ENCODE measurements at regions not wholly inside any gene's neighbourhood (a gene's known extent, or its start where the extent isn't known, plus 50 kb on each side); places are given as distances from the start of the nearest gene placed in this dataset.
A peak's percentile ranks its signal among the peaks of the same experiment; 100 is the strongest.

- H3K4me1 ChIP-seq (ENCODE audit: control insufficient read depth, insufficient read depth, low read length) = peaks cover 23% of the 10 kb centered on the region
- H3K9me3 ChIP-seq (ENCODE audit: control insufficient read depth, insufficient read depth, low read length) = no peaks in the 10 kb centered on the region
- H3K27me3 ChIP-seq (ENCODE audit: control insufficient read depth, insufficient read depth, low read length) = no peaks in the 10 kb centered on the region
- no peaks in the 10 kb centered on the region for H3K36me3 ChIP-seq (ENCODE audit: control insufficient read depth, insufficient read depth, low read length)
- 0 out of 2 replicates have a peak overlapping the region, but pooled peaks have one; percentile 0 for H3K4me3 ChIP-seq (ENCODE audit: low read depth, low read length)
- peak overlapping the region; percentile 50 for H3K27ac ChIP-seq (ENCODE audit: low read depth, low read length)
- no peak overlapping the region for H3K9ac ChIP-seq (ENCODE audit: low read depth, low read length)
Observed at GRCh38 chr2:145194673-145195072, 674.8 kb upstream of the ZEB2 start.

GRCh38 chr2:145190031-145190703 lies 670.2 kb upstream of the ZEB2 start:
- Histone ChIP-seq H3K9ac (ENCODE audit: low read depth, low read length) (no peak overlapping the region), H3K36me3 (ENCODE audit: control insufficient read depth, insufficient read depth, low read length) (no peaks in the 10 kb centered on the region), H3K4me1 (ENCODE audit: control insufficient read depth, insufficient read depth, low read length) (peaks cover 23% of the 10 kb centered on the region), H3K9me3 (ENCODE audit: control insufficient read depth, insufficient read depth, low read length) (no peaks in the 10 kb centered on the region), H3K27ac (ENCODE audit: low read depth, low read length) (no peak overlapping the region), H3K4me3 (ENCODE audit: low read depth, low read length) (no peak overlapping the region), H3K27me3 (ENCODE audit: control insufficient read depth, insufficient read depth, low read length) (no peaks in the 10 kb centered on the region)

- peaks cover 11% of the 10 kb centered on the region for H3K4me1 ChIP-seq (ENCODE audit: control insufficient read depth, insufficient read depth, low read length)
Observed at GRCh38 chr2:145186303-145186702, 666.4 kb upstream of the ZEB2 start.

GRCh38 chr2:145185696-145186095 lies 665.8 kb upstream of the ZEB2 start:
- Histone ChIP-seq H3K27me3 (ENCODE audit: control insufficient read depth, insufficient read depth, low read length) (no peaks in the 10 kb centered on the region), H3K9ac (ENCODE audit: low read depth, low read length) (no peak overlapping the region), H3K36me3 (ENCODE audit: control insufficient read depth, insufficient read depth, low read length) (no peaks in the 10 kb centered on the region), H3K27ac (ENCODE audit: low read depth, low read length) (no peak overlapping the region), H3K9me3 (ENCODE audit: control insufficient read depth, insufficient read depth, low read length) (no peaks in the 10 kb centered on the region), H3K4me1 (ENCODE audit: control insufficient read depth, insufficient read depth, low read length) (peaks cover 11% of the 10 kb centered on the region), H3K4me3 (ENCODE audit: low read depth, low read length) (no peak overlapping the region)

More at GRCh38 chr2:145186303-145186702, 666.4 kb upstream of the ZEB2 start:
- Histone ChIP-seq H3K36me3 (ENCODE audit: control insufficient read depth, insufficient read depth, low read length) (no peaks in the 10 kb centered on the region), H3K9me3 (ENCODE audit: control insufficient read depth, insufficient read depth, low read length) (no peaks in the 10 kb centered on the region), H3K4me3 (ENCODE audit: low read depth, low read length) (no peak overlapping the region), H3K27ac (ENCODE audit: low read depth, low read length) (no peak overlapping the region), H3K27me3 (ENCODE audit: control insufficient read depth, insufficient read depth, low read length) (no peaks in the 10 kb centered on the region), H3K9ac (ENCODE audit: low read depth, low read length) (no peak overlapping the region)

GRCh38 chr2:145184741-145185651 lies 665.1 kb upstream of the ZEB2 start:
- Histone ChIP-seq H3K4me1 (ENCODE audit: control insufficient read depth, insufficient read depth, low read length) (peaks cover 5% of the 10 kb centered on the region), H3K4me3 (ENCODE audit: low read depth, low read length) (no peak overlapping the region)

DNA sequence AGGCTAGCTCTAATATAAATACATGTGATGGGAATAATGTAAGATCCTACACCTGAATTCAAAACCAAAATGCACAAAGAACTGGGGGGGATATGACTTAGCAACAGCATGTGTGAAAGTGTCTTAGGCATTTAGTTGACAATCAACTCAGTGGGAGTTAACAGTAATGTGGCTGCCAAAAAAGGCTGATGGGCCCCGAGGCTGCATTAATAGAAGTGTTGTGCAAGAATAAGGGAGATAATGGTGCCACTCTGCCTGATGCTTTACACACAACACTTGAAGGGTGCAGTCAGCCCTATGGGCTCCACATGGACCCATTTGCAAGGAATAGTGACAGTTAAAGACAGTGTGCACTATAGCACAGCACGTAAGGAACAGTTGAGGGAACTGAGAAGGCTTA lies 649.4 kb upstream of the ZEB2 start:
- no peak overlapping the region for H3K9ac ChIP-seq (ENCODE audit: low read depth, low read length)
- no peaks in the 10 kb centered on the region for H3K9me3 ChIP-seq (ENCODE audit: control insufficient read depth, insufficient read depth, low read length)
- H3K27me3 ChIP-seq (ENCODE audit: control insufficient read depth, insufficient read depth, low read length) = no peaks in the 10 kb centered on the region
- H3K4me3 ChIP-seq (ENCODE audit: low read depth, low read length) = no peak overlapping the region
- H3K4me1 ChIP-seq (ENCODE audit: control insufficient read depth, insufficient read depth, low read length) = peaks cover 6% of the 10 kb centered on the region; the same call in 1 of the 2 replicates
- no peaks in the 10 kb centered on the region for H3K36me3 ChIP-seq (ENCODE audit: control insufficient read depth, insufficient read depth, low read length)
- no peak overlapping the region for H3K27ac ChIP-seq (ENCODE audit: low read depth, low read length)

More at GRCh38 chr2:145184741-145185651, 665.1 kb upstream of the ZEB2 start:
- H3K9me3 ChIP-seq (ENCODE audit: control insufficient read depth, insufficient read depth, low read length) = no peaks in the 10 kb centered on the region
- H3K9ac ChIP-seq (ENCODE audit: low read depth, low read length) = no peak overlapping the region
- H3K36me3 ChIP-seq (ENCODE audit: control insufficient read depth, insufficient read depth, low read length) = no peaks in the 10 kb centered on the region
- no peaks in the 10 kb centered on the region for H3K27me3 ChIP-seq (ENCODE audit: control insufficient read depth, insufficient read depth, low read length)
- H3K27ac ChIP-seq (ENCODE audit: low read depth, low read length) = no peak overlapping the region

- H3K27me3 ChIP-seq (ENCODE audit: control insufficient read depth, insufficient read depth, low read length) = no peaks in the 10 kb centered on the region
- H3K27ac ChIP-seq (ENCODE audit: low read depth, low read length) = no peak overlapping the region
- H3K36me3 ChIP-seq (ENCODE audit: control insufficient read depth, insufficient read depth, low read length) = no peaks in the 10 kb centered on the region
- H3K9ac ChIP-seq (ENCODE audit: low read depth, low read length) = no peak overlapping the region
- no peak overlapping the region for H3K4me3 ChIP-seq (ENCODE audit: low read depth, low read length)
- no peaks in the 10 kb centered on the region for H3K9me3 ChIP-seq (ENCODE audit: control insufficient read depth, insufficient read depth, low read length)
- no peaks in the 10 kb centered on the region for H3K4me1 ChIP-seq (ENCODE audit: control insufficient read depth, insufficient read depth, low read length)
Observed at GRCh38 chr2:145168091-145168490, 648.2 kb upstream of the ZEB2 start.

DNA sequence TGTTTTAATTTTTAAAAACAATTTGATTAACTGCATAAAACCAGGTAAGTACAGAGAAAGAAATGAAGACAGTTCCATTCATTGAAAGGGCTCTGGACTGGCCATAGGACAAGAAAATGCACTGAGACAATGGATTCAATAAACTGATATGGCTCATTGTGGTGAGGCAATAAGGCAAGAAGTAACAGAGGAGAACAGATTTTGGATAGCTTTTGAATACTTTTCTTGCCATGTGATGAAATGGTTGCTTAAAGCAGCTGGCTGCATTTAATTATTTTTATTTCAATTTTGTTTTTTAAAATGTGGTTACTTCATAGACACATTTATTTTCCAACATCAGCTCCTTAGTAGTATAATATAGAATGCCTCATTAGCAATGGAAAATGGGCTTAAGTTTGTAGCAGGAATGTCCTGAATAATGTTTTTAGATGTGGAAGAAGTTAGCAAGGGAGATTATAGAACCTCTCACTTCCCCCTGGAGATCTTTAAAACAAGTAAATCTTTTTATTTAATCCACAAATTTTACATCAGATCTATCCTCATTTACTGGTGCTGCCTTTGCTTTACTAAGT lies 646.9 kb upstream of the ZEB2 start:
- Histone ChIP-seq H3K4me3 (ENCODE audit: low read depth, low read length) (no peak overlapping the region), H3K36me3 (ENCODE audit: control insufficient read depth, insufficient read depth, low read length) (no peaks in the 10 kb centered on the region), H3K27ac (ENCODE audit: low read depth, low read length) (no peak overlapping the region), H3K27me3 (ENCODE audit: control insufficient read depth, insufficient read depth, low read length) (no peaks in the 10 kb centered on the region), H3K4me1 (ENCODE audit: control insufficient read depth, insufficient read depth, low read length) (no peaks in the 10 kb centered on the region), H3K9ac (ENCODE audit: low read depth, low read length) (no peak overlapping the region), H3K9me3 (ENCODE audit: control insufficient read depth, insufficient read depth, low read length) (no peaks in the 10 kb centered on the region)

DNA sequence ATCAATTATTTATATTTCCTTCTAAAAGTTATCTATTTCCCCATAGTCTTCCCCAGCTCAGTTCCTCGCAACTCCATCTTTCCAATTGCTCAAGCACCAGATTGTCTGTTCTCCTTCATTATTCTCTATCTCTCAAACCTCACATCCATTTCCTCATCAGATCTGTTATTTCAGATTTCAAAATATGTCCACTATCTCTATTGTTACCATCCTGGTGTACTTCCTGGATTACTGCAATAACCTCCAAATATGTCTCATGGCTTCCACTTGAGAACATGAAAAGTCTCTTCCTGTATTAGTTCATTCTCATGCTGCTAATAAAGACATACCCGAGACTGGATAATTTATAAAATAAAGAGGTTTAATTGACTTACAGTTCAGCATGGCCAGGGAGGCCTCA lies 641.7 kb upstream of the ZEB2 start:
- Histone ChIP-seq H3K9ac (ENCODE audit: low read depth, low read length) (no peak overlapping the region), H3K4me1 (ENCODE audit: control insufficient read depth, insufficient read depth, low read length) (no peaks in the 10 kb centered on the region), H3K27me3 (ENCODE audit: control insufficient read depth, insufficient read depth, low read length) (no peaks in the 10 kb centered on the region), H3K4me3 (ENCODE audit: low read depth, low read length) (no peak overlapping the region), H3K9me3 (ENCODE audit: control insufficient read depth, insufficient read depth, low read length) (no peaks in the 10 kb centered on the region), H3K27ac (ENCODE audit: low read depth, low read length) (no peak overlapping the region), H3K36me3 (ENCODE audit: control insufficient read depth, insufficient read depth, low read length) (no peaks in the 10 kb centered on the region)

- no peaks in the 10 kb centered on the region for H3K4me1 ChIP-seq (ENCODE audit: control insufficient read depth, insufficient read depth, low read length)
- no peaks in the 10 kb centered on the region for H3K9me3 ChIP-seq (ENCODE audit: control insufficient read depth, insufficient read depth, low read length)
Observed at GRCh38 chr2:145160855-145161254, 640.9 kb upstream of the ZEB2 start.

DNA sequence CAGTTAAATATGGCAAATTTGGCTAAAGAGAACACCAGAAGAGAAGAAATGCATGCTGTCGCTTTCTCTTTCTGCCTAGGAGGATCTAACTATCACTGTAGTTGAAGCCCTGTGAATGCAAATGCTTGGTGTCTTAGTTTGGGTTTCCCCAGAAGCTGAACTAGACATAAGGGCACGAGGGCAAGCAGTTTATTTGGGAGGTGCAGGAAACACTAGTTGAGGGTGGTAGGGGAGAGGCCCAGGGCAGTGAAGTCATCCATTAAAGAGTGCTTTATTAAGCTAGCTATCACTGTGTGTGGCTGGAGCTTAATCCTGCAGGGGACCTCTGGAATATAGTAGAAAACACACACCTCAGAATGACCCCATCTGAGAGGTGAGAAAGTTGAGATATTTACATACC lies 639.8 kb upstream of the ZEB2 start:
- H3K9me3 ChIP-seq (ENCODE audit: control insufficient read depth, insufficient read depth, low read length) = no peaks in the 10 kb centered on the region
- no peak overlapping the region for H3K4me3 ChIP-seq (ENCODE audit: low read depth, low read length)
- H3K4me1 ChIP-seq (ENCODE audit: control insufficient read depth, insufficient read depth, low read length) = no peaks in the 10 kb centered on the region
- H3K36me3 ChIP-seq (ENCODE audit: control insufficient read depth, insufficient read depth, low read length) = no peaks in the 10 kb centered on the region
- no peak overlapping the region for H3K9ac ChIP-seq (ENCODE audit: low read depth, low read length)
- H3K27me3 ChIP-seq (ENCODE audit: control insufficient read depth, insufficient read depth, low read length) = no peaks in the 10 kb centered on the region
- no peak overlapping the region for H3K27ac ChIP-seq (ENCODE audit: low read depth, low read length)

More at GRCh38 chr2:145160855-145161254, 640.9 kb upstream of the ZEB2 start:
- no peak overlapping the region for H3K9ac ChIP-seq (ENCODE audit: low read depth, low read length)
- H3K27me3 ChIP-seq (ENCODE audit: control insufficient read depth, insufficient read depth, low read length) = no peaks in the 10 kb centered on the region
- H3K36me3 ChIP-seq (ENCODE audit: control insufficient read depth, insufficient read depth, low read length) = no peaks in the 10 kb centered on the region
- no peak overlapping the region for H3K27ac ChIP-seq (ENCODE audit: low read depth, low read length)
- H3K4me3 ChIP-seq (ENCODE audit: low read depth, low read length) = no peak overlapping the region

Measured in HUES48 (cell line).